ENCODE measurements at regions not wholly inside any gene's neighbourhood (a gene's known extent, or its start where the extent isn't known, plus 50 kb on each side); places are given as distances from the start of the nearest gene placed in this dataset.

GRCh38 chr5:133757396-133757945 lies 145.1 kb upstream of the FSTL4 start:
- Histone ChIP-seq H3K9me3 (ENCODE audit: low read length) (no peaks in the 10 kb centered on the region), H3K9ac (ENCODE audit: low read length) (no peak overlapping the region), H3K27ac (ENCODE audit: low read depth, low read length) (no peak overlapping the region), H3K4me1 (ENCODE audit: insufficient read depth, low read length) (no peaks in the 10 kb centered on the region), H3K4me3 (ENCODE audit: low read depth in 1 of 2, low read length in 2 of 2) (no peak overlapping the region), H3K36me3 (ENCODE audit: insufficient read depth, low read length) (no peaks in the 10 kb centered on the region), H3K27me3 (ENCODE audit: control insufficient read depth in 1 of 2, insufficient read depth in 2 of 2, low read length in 2 of 2) (peaks cover 0 to 4% of the 10 kb centered on the region in 2 donors)

- no peaks in the 10 kb centered on the region for H3K4me1 ChIP-seq (ENCODE audit: insufficient read depth, low read length)
- H3K27me3 ChIP-seq (ENCODE audit: control insufficient read depth in 1 of 2, insufficient read depth in 2 of 2, low read length in 2 of 2): peaks cover 0 to 4% of the 10 kb centered on the region in 2 donors
- H3K36me3 ChIP-seq (ENCODE audit: insufficient read depth, low read length): no peaks in the 10 kb centered on the region
- no peak overlapping the region for H3K9ac ChIP-seq (ENCODE audit: low read length)
- no peaks in the 10 kb centered on the region for H3K9me3 ChIP-seq (ENCODE audit: low read length)
- no peak overlapping the region for H3K4me3 ChIP-seq (ENCODE audit: low read depth in 1 of 2, low read length in 2 of 2)
- H3K27ac ChIP-seq (ENCODE audit: low read depth, low read length): no peak overlapping the region
These were observed 144.4 kb upstream of the FSTL4 start for GRCh38 chr5:133756756-133757155.

GRCh38 chr5:133756036-133756435 lies 143.7 kb upstream of the FSTL4 start:
- Histone ChIP-seq H3K4me3 (ENCODE audit: low read depth in 1 of 2, low read length in 2 of 2) (no peak overlapping the region), H3K9ac (ENCODE audit: low read length) (no peak overlapping the region), H3K4me1 (ENCODE audit: insufficient read depth, low read length) (no peaks in the 10 kb centered on the region), H3K36me3 (ENCODE audit: insufficient read depth, low read length) (no peaks in the 10 kb centered on the region), H3K27ac (ENCODE audit: low read depth, low read length) (no peak overlapping the region), H3K9me3 (ENCODE audit: low read length) (no peaks in the 10 kb centered on the region), H3K27me3 (ENCODE audit: control insufficient read depth in 1 of 2, insufficient read depth in 2 of 2, low read length in 2 of 2) (peaks cover 0 to 4% of the 10 kb centered on the region in 2 donors)

GRCh38 chr5:133754575-133755169 lies 142.3 kb upstream of the FSTL4 start:
- Histone ChIP-seq H3K27me3 (ENCODE audit: control insufficient read depth in 1 of 2, insufficient read depth in 2 of 2, low read length in 2 of 2) (peaks cover 0 to 4% of the 10 kb centered on the region in 2 donors), H3K36me3 (ENCODE audit: insufficient read depth, low read length) (no peaks in the 10 kb centered on the region), H3K4me3 (ENCODE audit: low read depth in 1 of 2, low read length in 2 of 2) (no peak overlapping the region), H3K27ac (ENCODE audit: low read depth, low read length) (no peak overlapping the region), H3K4me1 (ENCODE audit: insufficient read depth, low read length) (no peaks in the 10 kb centered on the region), H3K9ac (ENCODE audit: low read length) (no peak overlapping the region), H3K9me3 (ENCODE audit: low read length) (no peaks in the 10 kb centered on the region)

GRCh38 chr5:133753856-133754255 lies 141.5 kb upstream of the FSTL4 start:
- no peak overlapping the region for H3K27ac ChIP-seq (ENCODE audit: low read depth, low read length)
- no peak overlapping the region for H3K4me3 ChIP-seq (ENCODE audit: low read depth in 1 of 2, low read length in 2 of 2)
- H3K9ac ChIP-seq (ENCODE audit: low read length): no peak overlapping the region
- no peaks in the 10 kb centered on the region for H3K9me3 ChIP-seq (ENCODE audit: low read length)
- peaks cover 0 to 4% of the 10 kb centered on the region in 2 donors for H3K27me3 ChIP-seq (ENCODE audit: control insufficient read depth in 1 of 2, insufficient read depth in 2 of 2, low read length in 2 of 2)
- no peaks in the 10 kb centered on the region for H3K36me3 ChIP-seq (ENCODE audit: insufficient read depth, low read length)
- no peaks in the 10 kb centered on the region for H3K4me1 ChIP-seq (ENCODE audit: insufficient read depth, low read length)

GRCh38 chr5:133751846-133752245 lies 139.5 kb upstream of the FSTL4 start:
- H3K27me3 ChIP-seq (ENCODE audit: control insufficient read depth in 1 of 2, insufficient read depth in 2 of 2, low read length in 2 of 2): peaks cover 0 to 4% of the 10 kb centered on the region in 2 donors
- H3K4me1 ChIP-seq (ENCODE audit: insufficient read depth, low read length): no peaks in the 10 kb centered on the region
- no peak overlapping the region for H3K9ac ChIP-seq (ENCODE audit: low read length)
- no peak overlapping the region for H3K27ac ChIP-seq (ENCODE audit: low read depth, low read length)
- no peak overlapping the region for H3K4me3 ChIP-seq (ENCODE audit: low read depth in 1 of 2, low read length in 2 of 2)
- no peaks in the 10 kb centered on the region for H3K36me3 ChIP-seq (ENCODE audit: insufficient read depth, low read length)
- no peaks in the 10 kb centered on the region for H3K9me3 ChIP-seq (ENCODE audit: low read length)

GRCh38 chr5:133751421-133751820 lies 139.1 kb upstream of the FSTL4 start:
- Histone ChIP-seq H3K9me3 (ENCODE audit: low read length) (no peaks in the 10 kb centered on the region), H3K27ac (ENCODE audit: low read depth, low read length) (no peak overlapping the region), H3K27me3 (ENCODE audit: control insufficient read depth in 1 of 2, insufficient read depth in 2 of 2, low read length in 2 of 2) (peaks cover 0 to 4% of the 10 kb centered on the region in 2 donors), H3K4me3 (ENCODE audit: low read depth in 1 of 2, low read length in 2 of 2) (no peak overlapping the region), H3K9ac (ENCODE audit: low read length) (no peak overlapping the region), H3K4me1 (ENCODE audit: insufficient read depth, low read length) (no peaks in the 10 kb centered on the region), H3K36me3 (ENCODE audit: insufficient read depth, low read length) (no peaks in the 10 kb centered on the region)

- Histone ChIP-seq H3K4me3 (ENCODE audit: low read depth in 1 of 2, low read length in 2 of 2) (no peak overlapping the region), H3K27me3 (ENCODE audit: control insufficient read depth in 1 of 2, insufficient read depth in 2 of 2, low read length in 2 of 2) (peaks cover 0 to 4% of the 10 kb centered on the region in 2 donors), H3K9me3 (ENCODE audit: low read length) (no peaks in the 10 kb centered on the region), H3K9ac (ENCODE audit: low read length) (no peak overlapping the region), H3K36me3 (ENCODE audit: insufficient read depth, low read length) (no peaks in the 10 kb centered on the region), H3K4me1 (ENCODE audit: insufficient read depth, low read length) (no peaks in the 10 kb centered on the region), H3K27ac (ENCODE audit: low read depth, low read length) (no peak overlapping the region)
These were observed 138.5 kb upstream of the FSTL4 start for GRCh38 chr5:133750856-133751255.

- H3K27me3 ChIP-seq (ENCODE audit: control insufficient read depth in 1 of 2, insufficient read depth in 2 of 2, low read length in 2 of 2): peaks cover 0 to 4% of the 10 kb centered on the region in 2 donors
- H3K27ac ChIP-seq (ENCODE audit: low read depth, low read length): no peak overlapping the region
- H3K9me3 ChIP-seq (ENCODE audit: low read length): no peaks in the 10 kb centered on the region
- H3K36me3 ChIP-seq (ENCODE audit: insufficient read depth, low read length): no peaks in the 10 kb centered on the region
- H3K4me3 ChIP-seq (ENCODE audit: low read depth in 1 of 2, low read length in 2 of 2): no peak overlapping the region
- no peaks in the 10 kb centered on the region for H3K4me1 ChIP-seq (ENCODE audit: insufficient read depth, low read length)
- H3K9ac ChIP-seq (ENCODE audit: low read length): no peak overlapping the region
These were observed 138.0 kb upstream of the FSTL4 start for GRCh38 chr5:133750356-133750755.

GRCh38 chr5:133749331-133749985 lies 137.1 kb upstream of the FSTL4 start:
- Histone ChIP-seq H3K27ac (ENCODE audit: low read depth, low read length) (no peak overlapping the region), H3K9me3 (ENCODE audit: low read length) (no peaks in the 10 kb centered on the region), H3K27me3 (ENCODE audit: control insufficient read depth in 1 of 2, insufficient read depth in 2 of 2, low read length in 2 of 2) (no peaks in the 10 kb centered on the region), H3K9ac (ENCODE audit: low read length) (no peak overlapping the region), H3K36me3 (ENCODE audit: insufficient read depth, low read length) (no peaks in the 10 kb centered on the region), H3K4me1 (ENCODE audit: insufficient read depth, low read length) (no peaks in the 10 kb centered on the region), H3K4me3 (ENCODE audit: low read depth in 1 of 2, low read length in 2 of 2) (no peak overlapping the region)

GRCh38 chr5:133746834-133747233 lies 134.5 kb upstream of the FSTL4 start:
- Histone ChIP-seq H3K4me1 (ENCODE audit: insufficient read depth, low read length) (no peaks in the 10 kb centered on the region), H3K4me3 (ENCODE audit: low read depth in 1 of 2, low read length in 2 of 2) (no peak overlapping the region), H3K36me3 (ENCODE audit: insufficient read depth, low read length) (no peaks in the 10 kb centered on the region)

GRCh38 chr5:133744960-133745308 lies 132.6 kb upstream of the FSTL4 start:
- Histone ChIP-seq H3K27ac (ENCODE audit: low read depth, low read length) (no peak overlapping the region), H3K27me3 (ENCODE audit: control insufficient read depth in 1 of 2, insufficient read depth in 2 of 2, low read length in 2 of 2) (peaks cover 0 to 5% of the 10 kb centered on the region in 2 donors), H3K9me3 (ENCODE audit: low read length) (no peaks in the 10 kb centered on the region)

More at GRCh38 chr5:133746834-133747233, 134.5 kb upstream of the FSTL4 start:
- Histone ChIP-seq H3K27ac (ENCODE audit: low read depth, low read length) (no peak overlapping the region), H3K9me3 (ENCODE audit: low read length) (no peaks in the 10 kb centered on the region), H3K9ac (ENCODE audit: low read length) (no peak overlapping the region), H3K27me3 (ENCODE audit: control insufficient read depth in 1 of 2, insufficient read depth in 2 of 2, low read length in 2 of 2) (no peaks in the 10 kb centered on the region)

More at GRCh38 chr5:133744960-133745308, 132.6 kb upstream of the FSTL4 start:
- no peak overlapping the region for H3K9ac ChIP-seq (ENCODE audit: low read length)
- no peaks in the 10 kb centered on the region for H3K36me3 ChIP-seq (ENCODE audit: insufficient read depth, low read length)
- H3K4me1 ChIP-seq (ENCODE audit: insufficient read depth, low read length): no peaks in the 10 kb centered on the region
- H3K4me3 ChIP-seq (ENCODE audit: low read depth in 1 of 2, low read length in 2 of 2): no peak overlapping the region
